ENCODE measurements at regions not wholly inside any gene's neighbourhood (a gene's known extent, or its start where the extent isn't known, plus 50 kb on each side); places are given as distances from the start of the nearest gene placed in this dataset.

GRCh38 chr13:104301171-104301975, 1235.2 kb upstream of the SLC10A2 start:
- TF ChIP-seq, protein P1, sequence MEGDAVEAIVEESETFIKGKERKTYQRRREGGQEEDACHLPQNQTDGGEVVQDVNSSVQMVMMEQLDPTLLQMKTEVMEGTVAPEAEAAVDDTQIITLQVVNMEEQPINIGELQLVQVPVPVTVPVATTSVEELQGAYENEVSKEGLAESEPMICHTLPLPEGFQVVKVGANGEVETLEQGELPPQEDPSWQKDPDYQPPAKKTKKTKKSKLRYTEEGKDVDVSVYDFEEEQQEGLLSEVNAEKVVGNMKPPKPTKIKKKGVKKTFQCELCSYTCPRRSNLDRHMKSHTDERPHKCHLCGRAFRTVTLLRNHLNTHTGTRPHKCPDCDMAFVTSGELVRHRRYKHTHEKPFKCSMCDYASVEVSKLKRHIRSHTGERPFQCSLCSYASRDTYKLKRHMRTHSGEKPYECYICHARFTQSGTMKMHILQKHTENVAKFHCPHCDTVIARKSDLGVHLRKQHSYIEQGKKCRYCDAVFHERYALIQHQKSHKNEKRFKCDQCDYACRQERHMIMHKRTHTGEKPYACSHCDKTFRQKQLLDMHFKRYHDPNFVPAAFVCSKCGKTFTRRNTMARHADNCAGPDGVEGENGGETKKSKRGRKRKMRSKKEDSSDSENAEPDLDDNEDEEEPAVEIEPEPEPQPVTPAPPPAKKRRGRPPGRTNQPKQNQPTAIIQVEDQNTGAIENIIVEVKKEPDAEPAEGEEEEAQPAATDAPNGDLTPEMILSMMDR (IDR thresholded peaks at IDR 0.05; ENCODE audit: control extremely low read depth, extremely low read depth, low read depth, missing control alignments), result no peak
- DNase-seq (ENCODE audit: extremely low spot score), result no peak
- CTCF ChIA-PET, result no interaction called here
- POLR2A ChIA-PET, result no interaction called here

DNA sequence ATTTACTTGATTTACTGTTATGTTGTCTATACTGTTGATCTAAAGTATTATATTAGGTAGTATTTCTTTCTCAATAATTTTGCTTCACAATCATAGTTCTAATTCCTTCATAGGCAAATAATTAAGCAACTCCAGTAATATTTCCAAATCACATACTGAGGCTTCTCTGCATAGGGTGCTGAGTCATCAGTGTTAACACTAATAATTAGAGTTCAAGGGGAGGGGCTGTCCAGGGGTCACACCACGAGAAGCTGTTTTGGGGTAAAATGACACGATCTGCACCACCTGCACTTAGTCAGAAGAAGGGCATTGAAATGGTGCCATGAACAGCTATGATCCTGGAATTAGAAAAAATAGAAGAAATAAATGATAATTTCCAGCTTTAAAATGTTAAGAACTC, 1230.9 kb upstream of the SLC10A2 start:
- TF ChIP-seq, protein P1 (IDR thresholded peaks at IDR 0.05; ENCODE audit: control extremely low read depth, extremely low read depth, low read depth, missing control alignments), result no peak
- no peak for DNase-seq (ENCODE audit: extremely low spot score)
- ChIA-PET POLR2A (no interaction called here), CTCF (no interaction called here)

- DNase-seq (ENCODE audit: extremely low spot score), result no peak
- ChIA-PET CTCF (interaction anchor here (1.7 kb wide), 1 partner anchor 26 kb away, joined by 5 read pairs; no protein-coding TSS in a partner anchor), POLR2A (no interaction called here)
- TF ChIP-seq, protein P1 (IDR thresholded peaks at IDR 0.05; ENCODE audit: control extremely low read depth, extremely low read depth, low read depth, missing control alignments), result no peak
Measured at GRCh38 chr13:104296286-104296685, 1230.1 kb upstream of the SLC10A2 start.

DNA sequence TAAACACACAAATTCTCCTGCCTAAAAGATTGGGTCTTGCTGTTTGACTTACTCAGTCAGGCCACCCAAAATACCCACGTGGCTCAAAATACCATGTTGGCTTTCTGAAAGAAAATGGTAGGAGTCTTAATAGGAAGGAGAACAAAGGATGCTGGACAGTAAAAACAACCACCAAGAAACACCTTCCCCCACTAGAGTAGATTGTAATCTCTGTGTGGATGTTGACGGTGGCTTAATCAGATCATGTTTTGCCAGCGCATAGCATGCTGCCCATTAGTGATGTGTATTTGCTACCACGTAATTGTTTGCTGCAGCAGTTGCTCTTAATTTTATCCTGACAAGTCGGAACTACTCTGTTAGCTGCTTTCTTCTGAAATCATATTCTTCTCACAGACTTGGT, 1229.3 kb upstream of the SLC10A2 start:
- DNase-seq (ENCODE audit: extremely low spot score), result no peak
- ChIA-PET CTCF (interaction anchor here (1.7 kb wide), 1 partner anchor 27 kb away, joined by 5 read pairs; no protein-coding TSS in a partner anchor), POLR2A (no interaction called here)
- TF ChIP-seq, protein P1 (IDR thresholded peaks at IDR 0.05; ENCODE audit: control extremely low read depth, extremely low read depth, low read depth, missing control alignments), result no peak

DNA sequence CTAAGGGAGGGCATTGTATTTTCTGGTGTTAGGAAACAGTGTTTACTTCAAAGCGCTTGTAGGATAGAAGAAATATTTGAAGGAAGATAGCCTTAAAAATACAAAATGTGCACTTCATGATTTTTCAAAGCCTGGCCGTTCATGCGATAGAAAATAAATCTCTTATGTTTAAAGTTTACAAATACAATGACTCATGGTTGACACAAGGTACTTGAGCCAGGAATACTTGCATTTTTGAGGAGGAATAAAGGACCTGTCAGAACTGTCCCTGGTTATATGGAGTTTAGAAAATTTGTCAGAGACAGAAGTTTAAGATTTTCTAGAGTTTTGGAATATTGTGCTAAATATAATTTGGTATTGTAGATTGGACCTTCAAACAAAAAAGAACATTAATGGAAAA, 1223.2 kb upstream of the SLC10A2 start:
- CTCF ChIA-PET, result no interaction called here

GRCh38 chr13:104288496-104288895, 1222.3 kb upstream of the SLC10A2 start:
- no peak for DNase-seq (ENCODE audit: extremely low spot score)
- TF ChIP-seq, protein P1 (IDR thresholded peaks at IDR 0.05; ENCODE audit: control extremely low read depth, extremely low read depth, low read depth, missing control alignments), result no peak
- ChIA-PET CTCF (interaction anchor here (1.8 kb wide), 1 partner anchor 11 kb away, joined by 5 read pairs; no protein-coding TSS in a partner anchor), POLR2A (no interaction called here)

More for the DNA sequence above, 1223.2 kb upstream of the SLC10A2 start:
- no peak for DNase-seq (ENCODE audit: extremely low spot score)
- TF ChIP-seq, protein P1 (IDR thresholded peaks at IDR 0.05; ENCODE audit: control extremely low read depth, extremely low read depth, low read depth, missing control alignments), result no peak
- POLR2A ChIA-PET, result no interaction called here
